GM21576 (cell line): ENCODE measurements at regions not wholly inside any gene's neighbourhood (a gene's known extent, or its start where the extent isn't known, plus 50 kb on each side); places are given as distances from the start of the nearest gene placed in this dataset.
"Not testable (repeated sequence)": the region's sequence is repeated elsewhere in the genome, so short reads cannot be mapped to it uniquely, and the experiment has no call there.

Experiments
- ATAC-seq: cut with Tn5 transposase; IDR thresholded peaks from one replicate; pipeline ENCODE4 v1.9.1; 2021; ENCODE audit warnings: mild to moderate bottlenecking, moderate library complexity; ENCODE audit not compliant: unreplicated experiment

- ATAC-seq: no peak
Observed at GRCh38 chr5:127133071-127133470, 59.8 kb upstream of the C5orf63 start.

GRCh38 chr5:127136908-127137307, 63.6 kb upstream of the C5orf63 start:
- no peak for ATAC-seq

- no peak for ATAC-seq
Observed at GRCh38 chr5:127143722-127144121, 70.4 kb upstream of the C5orf63 start.

GRCh38 chr5:127153031-127153430, 79.7 kb upstream of the C5orf63 start:
- ATAC-seq: no peak

GRCh38 chr5:127153521-127153920, 80.2 kb upstream of the C5orf63 start:
- no peak for ATAC-seq

GRCh38 chr5:127163750-127164149, 90.4 kb upstream of the C5orf63 start:
- no peak for ATAC-seq

GRCh38 chr5:127170918-127171600, 97.8 kb upstream of the C5orf63 start:
- no peak for ATAC-seq

- no peak for ATAC-seq
Observed at GRCh38 chr5:127176769-127177168, 103.5 kb upstream of the C5orf63 start.

- not testable (repeated sequence) for ATAC-seq
Observed at GRCh38 chr5:127182631-127183030, 108.0 kb upstream of the MEGF10 start.

- ATAC-seq: no peak
Observed at GRCh38 chr5:127183332-127183731, 107.3 kb upstream of the MEGF10 start.

- no peak for ATAC-seq
Observed at GRCh38 chr5:127184851-127185250, 105.7 kb upstream of the MEGF10 start.

- no peak for ATAC-seq
Observed at GRCh38 chr5:127186657-127187056, 103.9 kb upstream of the MEGF10 start.

GRCh38 chr5:127187706-127188105, 102.9 kb upstream of the MEGF10 start:
- no peak for ATAC-seq

- ATAC-seq: no peak
Observed at GRCh38 chr5:127192150-127192549, 98.4 kb upstream of the MEGF10 start.

GRCh38 chr5:127192836-127193338, 97.7 kb upstream of the MEGF10 start:
- ATAC-seq: no peak

- ATAC-seq: no peak
Observed at GRCh38 chr5:127196042-127196441, 94.6 kb upstream of the MEGF10 start.

- not testable (repeated sequence) for ATAC-seq
Observed at GRCh38 chr5:127197402-127198167, 93.0 kb upstream of the MEGF10 start.

GRCh38 chr5:127202738-127203137, 87.9 kb upstream of the MEGF10 start:
- not testable (repeated sequence) for ATAC-seq

GRCh38 chr5:127203818-127204217, 86.8 kb upstream of the MEGF10 start:
- ATAC-seq: no peak

- no peak for ATAC-seq
Observed at GRCh38 chr5:127205147-127205546, 85.4 kb upstream of the MEGF10 start.

GRCh38 chr5:127206320-127207113, 84.1 kb upstream of the MEGF10 start:
- no peak for ATAC-seq
